Endothelial cell of umbilical vein (primary cell): ENCODE measurements at regions not wholly inside any gene's neighbourhood (a gene's known extent, or its start where the extent isn't known, plus 50 kb on each side); places are given as distances from the start of the nearest gene placed in this dataset.

ENCODE experiments used
- BruUV-seq: library from RNA; stranded (reverse); fragments of 400-500 nt; replicated peaks from 2 replicates; lab custom pipeline; 2021; lab: Mats Ljungman, UMichigan
- CTCF ChIA-PET: fragments of 300-600, 350-600 bp; sonication (Branson Sonifier 250); formaldehyde crosslinking; loops from one replicate; lab custom pipeline; 2021; ENCODE audit warnings: antibody characterized with exemption, inconsistent platforms; lab: Charles Lee
- POLR2A ChIA-PET: fragments of 300-600, 350-600 bp; sonication (Branson Sonifier 250); formaldehyde crosslinking; loops from one replicate; lab custom pipeline; 2021; ENCODE audit warnings: antibody characterized with exemption, inconsistent platforms; lab: Charles Lee
- DNase-seq: peaks from one replicate; pipeline ENCODE4 v3.0.0-alpha.2; 2011; ENCODE audit warnings: low read depth, low spot score
- FAIRE-seq: peaks from 2 replicates; lab custom pipeline; 2011; peaks lifted over from hg19 to GRCh38; lab: Jason Lieb, UNC
- H2AFZ ChIP-seq: 2 replicates; pipeline ENCODE4 v1.6.0; 2012; ENCODE audit warnings: low read depth, low read length, control low read depth, inconsistent platforms
- H3K27ac ChIP-seq: 2 replicates; pipeline ENCODE4 v1.5.1; 2011; ENCODE audit warnings: low read depth, mild to moderate bottlenecking, control low read depth, low read length, moderate library complexity; ENCODE audit not compliant: insufficient read depth
- H3K27me3 ChIP-seq, 2 experiments: 2 replicates each; pipeline versions ENCODE4 v1.6.0 to v1.6.1; 2011; ENCODE audit warnings: low read length in 2 of 2, mixed read lengths in 1 of 2; ENCODE audit not compliant: control insufficient read depth in 2 of 2, insufficient read depth in 2 of 2
- H3K36me3 ChIP-seq, 2 experiments: 2 replicates in 1 of 2; 3 replicates in 1 of 2; pipeline ENCODE4 v1.5.1; 2011; ENCODE audit warnings: low read length in 2 of 2, mild to moderate bottlenecking in 1 of 2, moderate library complexity in 1 of 2; ENCODE audit not compliant: control insufficient read depth in 2 of 2, insufficient read depth in 2 of 2; ENCODE audit errors: extremely low read depth in 1 of 2
- H3K4me1 ChIP-seq: 3 replicates; pipeline ENCODE4 v1.5.1; 2011; ENCODE audit warnings: mild to moderate bottlenecking, low read length; ENCODE audit not compliant: control insufficient read depth, insufficient read depth; ENCODE audit errors: extremely low read depth
- H3K4me2 ChIP-seq: 2 replicates; pipeline ENCODE4 v1.6.1; 2011; ENCODE audit warnings: low read length, control low read depth, mixed read lengths; ENCODE audit not compliant: insufficient read depth
- H3K4me3 ChIP-seq, 3 experiments: fragments of 200-600 bp in 1 of 3; sonication (generic), shearing (Covaris generic) in 1 of 3; replicated peaks in 1 of 3; 2 replicates each; pipeline ENCODE4 v1.5.1; 2011 to 2016; ENCODE audit warnings: control low read depth in 3 of 3, low read length in 3 of 3, mild to moderate bottlenecking in 2 of 3, inconsistent platforms in 1 of 3, low read depth in 1 of 3, moderate library complexity in 1 of 3; ENCODE audit not compliant: insufficient read depth in 1 of 3
- H3K79me2 ChIP-seq: 2 replicates; pipeline ENCODE4 v1.6.0; 2012; ENCODE audit warnings: low read length, inconsistent platforms; ENCODE audit not compliant: control insufficient read depth, insufficient read depth
- H3K9ac ChIP-seq: replicated peaks from 2 replicates; pipeline ENCODE3; 2011; ENCODE audit warnings: low read length, control low read depth; ENCODE audit not compliant: insufficient read depth; ENCODE audit errors: extremely low read depth
- H3K9me1 ChIP-seq: replicated peaks from 3 replicates; pipeline ENCODE4 v1.6.0; 2011; ENCODE audit warnings: mild to moderate bottlenecking, low read length; ENCODE audit not compliant: control insufficient read depth, insufficient read depth; ENCODE audit errors: extremely low read depth
- H3K9me3 ChIP-seq: replicated peaks from 2 replicates; pipeline ENCODE4 v1.5.1; 2012; ENCODE audit warnings: low read length, inconsistent platforms; ENCODE audit not compliant: control insufficient read depth, insufficient read depth
- H4K20me1 ChIP-seq: replicated peaks from 2 replicates; pipeline ENCODE3; 2011; ENCODE audit warnings: mild to moderate bottlenecking, low read length; ENCODE audit not compliant: control insufficient read depth, insufficient read depth; ENCODE audit errors: extremely low read depth
- CTCF ChIP-seq, 2 donors: IDR thresholded peaks; 1 replicate in 1 of 2; 2 replicates in 1 of 2; pipeline ENCODE4 v1.5.1; 2011; ENCODE audit warnings: low read length in 2 of 2, mild to moderate bottlenecking in 2 of 2, moderate library complexity in 2 of 2, control low read depth in 1 of 2, inconsistent platforms in 1 of 2, low read depth in 1 of 2; ENCODE audit not compliant: insufficient read depth in 1 of 2; ENCODE audit errors: extremely low read depth in 1 of 2
- EZH2 ChIP-seq: IDR thresholded peaks from 2 replicates; pipeline ENCODE4 v1.6.1; 2012; ENCODE audit warnings: borderline replicate concordance, low read depth, mild to moderate bottlenecking, moderate library complexity, low read length, inconsistent platforms; ENCODE audit not compliant: severe bottlenecking
- FOS ChIP-seq: IDR thresholded peaks from 2 replicates; pipeline ENCODE4 v1.6.1; 2011; ENCODE audit warnings: mild to moderate bottlenecking, low read length, moderate library complexity, borderline replicate concordance; ENCODE audit not compliant: insufficient read depth
- GATA2 ChIP-seq: IDR thresholded peaks from 2 replicates; pipeline ENCODE4 v1.7.0; 2011; ENCODE audit warnings: low read depth, mild to moderate bottlenecking, moderate library complexity, mixed read lengths, low read length; ENCODE audit not compliant: insufficient read length, insufficient read depth
- JUN ChIP-seq: IDR thresholded peaks from 2 replicates; pipeline ENCODE4 v1.6.1; 2011; ENCODE audit warnings: borderline replicate concordance, low read depth; ENCODE audit not compliant: insufficient read length, insufficient read depth
- MAX ChIP-seq: IDR thresholded peaks from 2 replicates; pipeline ENCODE4 v1.6.1; 2011; ENCODE audit not compliant: insufficient read depth, insufficient read length
- MYC ChIP-seq: IDR thresholded peaks from one replicate; pipeline ENCODE4 v1.6.1; 2011; ENCODE audit warnings: mild to moderate bottlenecking, low read depth, low read length
- POLR2A ChIP-seq: IDR thresholded peaks from 2 replicates; pipeline ENCODE4 v1.6.1; 2012; ENCODE audit warnings: low read depth, mild to moderate bottlenecking, control low read depth, low read length
- POLR2AphosphoS5 ChIP-seq: IDR thresholded peaks from 2 replicates; pipeline ENCODE4 v1.6.1; 2012; ENCODE audit warnings: low read depth, mild to moderate bottlenecking, control low read depth, low read length, moderate library complexity; ENCODE audit not compliant: insufficient read depth
- dilution Hi-C: fragments of 300-500 bp; cut with MboI; formaldehyde crosslinking; loops from one replicate; pipeline ENCODE4 v1.15.0; 2019; ENCODE audit warnings: low sequenced_read_pairs; ENCODE audit not compliant: extremely low pct_ligation_motif_present
- intact Hi-C: fragments of 100-400 bp; cut with micrococcal nuclease; formaldehyde crosslinking; loops from one replicate; pipeline ENCODE4 v1.10.0; 2022

- FAIRE-seq, result peak; percentile 79
- BruUV-seq, result no TSS peak
- CTCF ChIA-PET, result interaction anchor here (1.0 to 1.8 kb wide), 2 partner anchors 122 to 339 kb away, joined by 3 to 7 read pairs; no protein-coding TSS in a partner anchor
- TF ChIP-seq JUN (no peak), MYC (no peak), FOS (no peak), CTCF (IDR thresholded peaks at IDR 0.05; ENCODE audit: extremely low read depth in 1 of 2, insufficient read depth in 1 of 2, low read depth in 1 of 2, low read length in 2 of 2) (no peak), GATA2 (no peak), POLR2A (no peak), POLR2AphosphoS5 (no peak), MAX (no peak), EZH2 (no peak)
- Histone ChIP-seq H3K4me3 (peak overlapping the region in 1 of 3 experiments; percentile 59), H3K36me3 (no peaks in the 10 kb centered on the region), H3K79me2 (no peaks in the 10 kb centered on the region), H3K9me3 (no peaks in the 10 kb centered on the region), H2AFZ (peak overlapping the region; percentile 48), H3K4me1 (peaks cover 9% of the 10 kb centered on the region), H3K9ac (peak overlapping the region; percentile 1), H3K9me1 (no peaks in the 10 kb centered on the region), H3K27ac (peak overlapping the region; percentile 57), H4K20me1 (no peaks in the 10 kb centered on the region), H3K27me3 (no peaks in the 10 kb centered on the region), H3K4me2 (peak overlapping the region; percentile 74)
- POLR2A ChIA-PET, result no interaction called here
- dilution Hi-C loops, result no loop called here
- intact Hi-C loops, result loop anchor here (1.0 to 5.0 kb wide), 4 partner anchors 23 to 336 kb away; no protein-coding TSS in a partner anchor
- peak; percentile 54 for DNase-seq
Observed at GRCh38 chrX:9341291-9342201, 123.3 kb upstream of the TBL1X start.
